Adipocyte (in vitro differentiated cells): ENCODE measurements at regions not wholly inside any gene's neighbourhood (a gene's known extent, or its start where the extent isn't known, plus 50 kb on each side); places are given as distances from the start of the nearest gene placed in this dataset.
"Not testable (repeated sequence)": the region's sequence is repeated elsewhere in the genome, so short reads cannot be mapped to it uniquely, and the experiment has no call there.

ENCODE experiments used
- DNase-seq: peaks from one replicate; pipeline ENCODE4 v3.0.0-alpha.2; 2015; ENCODE audit warnings: low read depth
- H3K27me3 ChIP-seq: replicated peaks from 2 replicates; pipeline ENCODE4 v1.7.0; 2013; ENCODE audit warnings: mild to moderate bottlenecking, low read length, moderate library complexity; ENCODE audit not compliant: control insufficient read depth, insufficient read depth
- H3K36me3 ChIP-seq: 2 replicates; pipeline ENCODE4 v1.7.0; 2013; ENCODE audit warnings: low read length, mild to moderate bottlenecking, moderate library complexity; ENCODE audit not compliant: control insufficient read depth, insufficient read depth, severe bottlenecking
- H3K4me1 ChIP-seq: 2 replicates; pipeline ENCODE4 v1.7.0; 2013; ENCODE audit warnings: mild to moderate bottlenecking, low read length, moderate library complexity; ENCODE audit not compliant: control insufficient read depth, insufficient read depth
- H3K4me3 ChIP-seq: 2 replicates; pipeline ENCODE4 v1.7.0; 2013; ENCODE audit warnings: mild to moderate bottlenecking, low read length, moderate library complexity
- H3K9ac ChIP-seq: 2 replicates; pipeline ENCODE4 v1.7.0; 2013; ENCODE audit warnings: mild to moderate bottlenecking, low read length, moderate library complexity
- H3K9me3 ChIP-seq: 2 replicates; pipeline ENCODE4 v1.7.0; 2013; ENCODE audit warnings: mild to moderate bottlenecking, low read length, moderate library complexity; ENCODE audit not compliant: control insufficient read depth

GRCh38 chr13:62205273-62205672, 789.6 kb upstream of the PCDH20 start:
- Histone ChIP-seq H3K4me1 (no peaks in the 10 kb centered on the region), H3K36me3 (no peaks in the 10 kb centered on the region), H3K4me3 (no peak overlapping the region), H3K9ac (no peak overlapping the region), H3K9me3 (peaks cover 6% of the 10 kb centered on the region), H3K27me3 (no peaks in the 10 kb centered on the region)
- no peak for DNase-seq

GRCh38 chr13:62194371-62194770, 778.7 kb upstream of the PCDH20 start:
- DNase-seq, result no peak
- H3K27me3 ChIP-seq, result no peaks in the 10 kb centered on the region
- no peak overlapping the region for H3K9ac ChIP-seq
- H3K9me3 ChIP-seq, result no peaks in the 10 kb centered on the region
- H3K4me3 ChIP-seq, result no peak overlapping the region
- no peaks in the 10 kb centered on the region for H3K36me3 ChIP-seq
- no peaks in the 10 kb centered on the region for H3K4me1 ChIP-seq

- Histone ChIP-seq H3K36me3 (no peaks in the 10 kb centered on the region), H3K9ac (no peak overlapping the region), H3K27me3 (no peaks in the 10 kb centered on the region), H3K4me3 (no peak overlapping the region), H3K4me1 (no peaks in the 10 kb centered on the region), H3K9me3 (no peaks in the 10 kb centered on the region)
- no peak for DNase-seq
These were observed 778.3 kb upstream of the PCDH20 start for GRCh38 chr13:62193919-62194318.

GRCh38 chr13:62185631-62186255, 770.1 kb upstream of the PCDH20 start:
- DNase-seq, result no peak
- H3K27me3 ChIP-seq, result no peaks in the 10 kb centered on the region
- no peaks in the 10 kb centered on the region for H3K4me1 ChIP-seq
- H3K9me3 ChIP-seq, result no peaks in the 10 kb centered on the region
- H3K4me3 ChIP-seq, result no peak overlapping the region
- H3K9ac ChIP-seq, result no peak overlapping the region
- H3K36me3 ChIP-seq, result no peaks in the 10 kb centered on the region

- peak; percentile 53 for DNase-seq
- H3K27me3 ChIP-seq, result no peaks in the 10 kb centered on the region
- H3K9me3 ChIP-seq, result no peaks in the 10 kb centered on the region
- H3K4me1 ChIP-seq, result no peaks in the 10 kb centered on the region
- no peak overlapping the region for H3K9ac ChIP-seq
- no peak overlapping the region for H3K4me3 ChIP-seq
- H3K36me3 ChIP-seq, result no peaks in the 10 kb centered on the region
These were observed 760.4 kb upstream of the PCDH20 start for GRCh38 chr13:62176051-62176450.

GRCh38 chr13:62173958-62174357, 758.3 kb upstream of the PCDH20 start:
- H3K9me3 ChIP-seq, result no peaks in the 10 kb centered on the region
- no peak for DNase-seq
- H3K4me1 ChIP-seq, result no peaks in the 10 kb centered on the region
- H3K27me3 ChIP-seq, result no peaks in the 10 kb centered on the region
- no peak overlapping the region for H3K4me3 ChIP-seq
- H3K36me3 ChIP-seq, result no peaks in the 10 kb centered on the region
- no peak overlapping the region for H3K9ac ChIP-seq

- H3K27me3 ChIP-seq, result no peaks in the 10 kb centered on the region
- H3K4me1 ChIP-seq, result no peaks in the 10 kb centered on the region
- peak; percentile 17 for DNase-seq
- H3K36me3 ChIP-seq, result no peaks in the 10 kb centered on the region
- H3K9ac ChIP-seq, result no peak overlapping the region
- no peak overlapping the region for H3K4me3 ChIP-seq
- no peaks in the 10 kb centered on the region for H3K9me3 ChIP-seq
These were observed 756.0 kb upstream of the PCDH20 start for GRCh38 chr13:62171697-62172096.

- no peak overlapping the region for H3K4me3 ChIP-seq
- no peaks in the 10 kb centered on the region for H3K9me3 ChIP-seq
- no peaks in the 10 kb centered on the region for H3K27me3 ChIP-seq
- H3K9ac ChIP-seq, result no peak overlapping the region
- DNase-seq, result no peak
- H3K4me1 ChIP-seq, result no peaks in the 10 kb centered on the region
- no peaks in the 10 kb centered on the region for H3K36me3 ChIP-seq
These were observed 753.2 kb upstream of the PCDH20 start for GRCh38 chr13:62168891-62169290.

GRCh38 chr13:62167650-62168172, 752.1 kb upstream of the PCDH20 start:
- Histone ChIP-seq H3K36me3 (no peaks in the 10 kb centered on the region), H3K4me1 (no peaks in the 10 kb centered on the region), H3K27me3 (no peaks in the 10 kb centered on the region), H3K9ac (no peak overlapping the region), H3K4me3 (no peak overlapping the region), H3K9me3 (no peaks in the 10 kb centered on the region)
- no peak for DNase-seq

- DNase-seq, result no peak
- H3K36me3 ChIP-seq, result no peaks in the 10 kb centered on the region
- H3K4me3 ChIP-seq, result no peak overlapping the region
- no peaks in the 10 kb centered on the region for H3K4me1 ChIP-seq
- H3K9ac ChIP-seq, result no peak overlapping the region
- H3K27me3 ChIP-seq, result no peaks in the 10 kb centered on the region
- H3K9me3 ChIP-seq, result no peaks in the 10 kb centered on the region
These were observed 747.2 kb upstream of the PCDH20 start for GRCh38 chr13:62162860-62163259.

GRCh38 chr13:62158520-62158919, 742.9 kb upstream of the PCDH20 start:
- no peaks in the 10 kb centered on the region for H3K36me3 ChIP-seq
- no peak overlapping the region for H3K4me3 ChIP-seq
- H3K4me1 ChIP-seq, result no peaks in the 10 kb centered on the region
- H3K27me3 ChIP-seq, result no peaks in the 10 kb centered on the region
- DNase-seq, result no peak
- no peak overlapping the region for H3K9ac ChIP-seq
- H3K9me3 ChIP-seq, result no peaks in the 10 kb centered on the region

GRCh38 chr13:62151724-62152123, 736.1 kb upstream of the PCDH20 start:
- H3K9me3 ChIP-seq, result peaks cover 20% of the 10 kb centered on the region
- H3K36me3 ChIP-seq, H3K27me3 ChIP-seq, H3K9ac ChIP-seq, DNase-seq, H3K4me1 ChIP-seq, H3K4me3 ChIP-seq: not testable (repeated sequence)
